ENCODE measurements at regions not wholly inside any gene's neighbourhood (a gene's known extent, or its start where the extent isn't known, plus 50 kb on each side); places are given as distances from the start of the nearest gene placed in this dataset.

- H3K4me3 ChIP-seq (ENCODE audit: low read depth, low read length), result no peak overlapping the region
- H3K27me3 ChIP-seq (ENCODE audit: control insufficient read depth, insufficient read depth, low read length), result no peaks in the 10 kb centered on the region
- DNase-seq (ENCODE audit: low read depth), result no peak
- ChIA-PET CTCF (no interaction called here), POLR2A (no interaction called here)
- TF ChIP-seq CTCF (IDR thresholded peaks at IDR 0.05; ENCODE audit: insufficient read depth, low read depth, low read length), result no peak
- H3K36me3 ChIP-seq (ENCODE audit: control insufficient read depth, insufficient read depth, low read length), result no peaks in the 10 kb centered on the region
Measured at GRCh38 chr1:165055581-165055980, 300.9 kb downstream of the LMX1A start.

DNA sequence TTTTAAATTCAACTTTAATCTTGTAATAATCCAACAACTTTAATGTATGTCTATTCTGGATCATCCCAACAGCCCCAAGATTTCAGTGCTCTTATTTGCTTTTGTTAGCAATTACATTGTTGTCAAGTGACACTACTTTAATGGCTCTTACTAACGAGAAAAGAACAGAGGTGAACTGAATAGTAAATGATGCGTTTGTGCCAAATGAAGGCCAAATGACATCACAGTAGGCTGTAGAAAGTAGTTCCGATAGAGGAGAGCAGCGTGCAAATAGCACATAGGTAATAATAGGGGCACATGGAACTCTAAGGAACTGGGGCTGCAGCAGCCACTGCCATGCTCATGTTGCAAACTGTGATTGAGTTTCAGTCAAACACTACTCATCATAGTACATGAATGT lies 301.9 kb downstream of the LMX1A start:
- Histone ChIP-seq H3K36me3 (ENCODE audit: control insufficient read depth, insufficient read depth, low read length) (no peaks in the 10 kb centered on the region), H3K27me3 (ENCODE audit: control insufficient read depth, insufficient read depth, low read length) (no peaks in the 10 kb centered on the region), H3K4me3 (ENCODE audit: low read depth, low read length) (no peak overlapping the region)
- ChIA-PET POLR2A (no interaction called here), CTCF (no interaction called here)
- TF ChIP-seq CTCF (IDR thresholded peaks at IDR 0.05; ENCODE audit: insufficient read depth, low read depth, low read length), result no peak
- DNase-seq (ENCODE audit: low read depth), result no peak

- no peak for TF ChIP-seq CTCF (IDR thresholded peaks at IDR 0.05; ENCODE audit: insufficient read depth, low read depth, low read length)
- ChIA-PET POLR2A (no interaction called here), CTCF (interaction anchor here (1.2 to 1.4 kb wide), 3 partner anchors 16 to 266 kb away, joined by 3 to 4 read pairs (median 3); no protein-coding TSS in a partner anchor)
- H3K36me3 ChIP-seq (ENCODE audit: control insufficient read depth, insufficient read depth, low read length), result no peaks in the 10 kb centered on the region
- no peak overlapping the region for H3K4me3 ChIP-seq (ENCODE audit: low read depth, low read length)
- no peak for DNase-seq (ENCODE audit: low read depth)
- H3K27me3 ChIP-seq (ENCODE audit: control insufficient read depth, insufficient read depth, low read length), result no peaks in the 10 kb centered on the region
Measured at GRCh38 chr1:165053351-165053750, 303.2 kb downstream of the LMX1A start.

- POLR2A ChIA-PET, result no interaction called here
- Histone ChIP-seq H3K27me3 (ENCODE audit: control insufficient read depth, insufficient read depth, low read length) (no peaks in the 10 kb centered on the region), H3K36me3 (ENCODE audit: control insufficient read depth, insufficient read depth, low read length) (no peaks in the 10 kb centered on the region), H3K4me3 (ENCODE audit: low read depth, low read length) (no peak overlapping the region)
- CTCF ChIA-PET, result interaction anchor here (1.2 to 1.4 kb wide), 3 partner anchors 16 to 266 kb away, joined by 3 to 4 read pairs (median 3); no protein-coding TSS in a partner anchor
- no peak for TF ChIP-seq CTCF (IDR thresholded peaks at IDR 0.05; ENCODE audit: insufficient read depth, low read depth, low read length)
- no peak for DNase-seq (ENCODE audit: low read depth)
Measured at GRCh38 chr1:165052936-165053335, 303.6 kb downstream of the LMX1A start.

DNA sequence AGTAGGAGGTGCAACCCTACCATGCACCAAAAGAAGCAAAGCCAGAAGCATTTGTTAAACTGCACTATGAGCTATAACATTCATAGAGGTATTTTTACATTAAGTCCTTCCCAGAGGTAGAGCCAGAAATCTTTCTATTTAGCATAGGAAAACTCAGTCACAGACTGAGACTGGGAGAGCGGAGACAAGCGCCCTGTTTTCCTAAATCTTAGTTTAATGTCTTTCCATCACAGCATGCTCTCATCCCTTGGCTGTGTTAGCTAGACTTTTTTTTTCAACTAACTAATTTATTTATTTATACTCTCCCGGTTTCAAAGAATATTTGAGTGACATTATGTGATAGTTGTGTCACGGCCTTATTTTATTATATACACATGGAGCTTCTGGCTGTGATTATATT lies 304.1 kb downstream of the LMX1A start:
- no peak for DNase-seq (ENCODE audit: low read depth)
- TF ChIP-seq CTCF (IDR thresholded peaks at IDR 0.05; ENCODE audit: insufficient read depth, low read depth, low read length), result no peak
- POLR2A ChIA-PET, result no interaction called here
- Histone ChIP-seq H3K36me3 (ENCODE audit: control insufficient read depth, insufficient read depth, low read length) (no peaks in the 10 kb centered on the region), H3K4me3 (ENCODE audit: low read depth, low read length) (no peak overlapping the region), H3K27me3 (ENCODE audit: control insufficient read depth, insufficient read depth, low read length) (no peaks in the 10 kb centered on the region)
- CTCF ChIA-PET, result interaction anchor here (1.2 to 1.4 kb wide), 2 partner anchors 23 to 265 kb away, joined by 3 to 4 read pairs; no protein-coding TSS in a partner anchor

Data from BJ (cell line).